ENCODE measurements at regions not wholly inside any gene's neighbourhood (a gene's known extent, or its start where the extent isn't known, plus 50 kb on each side); places are given as distances from the start of the nearest gene placed in this dataset.

GRCh38 chr4:22203711-22204011 lies 255.1 kb upstream of the KCNIP4 start:
- TF ChIP-seq CTCF (IDR thresholded peaks at IDR 0.05; ENCODE audit: low read depth, low read length, poor library complexity, severe bottlenecking) = no peak
- no peak for TF ChIP-seq EZH2phosphoT487 (IDR thresholded peaks at IDR 0.05; ENCODE audit: borderline replicate concordance, low read length)
